Motor neuron (in vitro differentiated cells): ENCODE measurements at regions not wholly inside any gene's neighbourhood (a gene's known extent, or its start where the extent isn't known, plus 50 kb on each side); places are given as distances from the start of the nearest gene placed in this dataset.

Experiments
- ATAC-seq, 8 experiments: fragments of 200-7000 bp; cut with Tn5 transposase; replicated peaks in 6 of 8; 2 replicates each; pipeline ENCODE4 v1.8.0; 2021; ENCODE audit warnings: mild to moderate bottlenecking in 8 of 8, moderate library complexity in 8 of 8
- H3K27ac ChIP-seq, 2 donors: fragments of 250-450 bp; sonication (Bioruptor Pico); 2 replicates each; pipeline ENCODE4 v1.9.0; 2021; ENCODE audit warnings: antibody characterized with exemption in 2 of 2, mild to moderate bottlenecking in 2 of 2, moderate library complexity in 1 of 2
- H3K4me1 ChIP-seq, 2 donors: fragments of 250-450 bp; sonication (Bioruptor Pico); replicated peaks in 1 of 2; 2 replicates each; pipeline ENCODE4 v1.6.1; 2021; ENCODE audit warnings: antibody characterized with exemption in 2 of 2, mild to moderate bottlenecking in 2 of 2, moderate library complexity in 1 of 2
- H3K4me3 ChIP-seq, 5 donors: fragments of 250-450 bp; sonication (Bioruptor Pico); 2 replicates each; pipeline ENCODE4 v1.9.0; 2021; ENCODE audit warnings: antibody characterized with exemption in 5 of 5, mild to moderate bottlenecking in 5 of 5, moderate library complexity in 4 of 5
- WGBS, 10 experiments: fragments of 450-650 bp; shearing (Covaris generic); methylation state at CpG; one replicate each; pipeline ENCODE4 v1.0.0; 2022; 5-methylcytosine and 5-hydroxymethylcytosine counted together
- in situ Hi-C, 9 experiments: fragments of 400-800 bp; cut with MboI; loops; one replicate each; pipeline ENCODE4 v1.15.0; 2021; ENCODE audit warnings: low sequenced_read_pairs in 9 of 9, low pct_unique_long_range_greater_than_20kb in 2 of 9; ENCODE audit not compliant: unreplicated experiment in 9 of 9

GRCh38 chr5:8188874-8189565 is 320.1 kb downstream of the MTRR start:
- Histone ChIP-seq H3K4me1 (no peaks in the 10 kb centered on the region), H3K4me3 (no peak overlapping the region), H3K27ac (no peak overlapping the region)
- in situ Hi-C loops = no loop called here
- peak in 2 of 8 experiments; percentile 22 to 88 for ATAC-seq
- 0 to 90% (median 78%) methylated on average over 1 to 6 of the region's 6 CpGs; no CpG with 5 or more reads in 2 of the 10 experiments for WGBS, 10 experiments

- in situ Hi-C loops = no loop called here
- WGBS, 10 experiments = 10 to 100% (median 71%) methylated on average over 1 to 3 of the region's 3 CpGs
Measured at GRCh38 chr5:8192840-8193239, 323.9 kb downstream of the MTRR start.

GRCh38 chr5:8196061-8196460 is 327.1 kb downstream of the MTRR start:
- H3K4me3 ChIP-seq = no peak overlapping the region
- H3K27ac ChIP-seq = no peak overlapping the region
- no peaks in the 10 kb centered on the region for H3K4me1 ChIP-seq
- in situ Hi-C loops = no loop called here
- ATAC-seq = no peak
- WGBS, 10 experiments = 7 to 71% (median 50%) methylated on average over 1 to 2 of the region's 2 CpGs; no CpG with 5 or more reads in 1 of the 10 experiments

More at GRCh38 chr5:8192840-8193239, 323.9 kb downstream of the MTRR start:
- Histone ChIP-seq H3K4me1 (no peaks in the 10 kb centered on the region), H3K4me3 (no peak overlapping the region), H3K27ac (no peak overlapping the region)
- no peak for ATAC-seq

GRCh38 chr5:8208307-8208706 is 339.4 kb downstream of the MTRR start:
- 20 to 100% (median 84%) methylated on average over 1 to 6 of the region's 7 CpGs; no CpG with 5 or more reads in 4 of the 10 experiments for WGBS, 10 experiments
- ATAC-seq = no peak
- Histone ChIP-seq H3K27ac (no peak overlapping the region), H3K4me1 (no peaks in the 10 kb centered on the region), H3K4me3 (no peak overlapping the region)
- in situ Hi-C loops = no loop called here

- in situ Hi-C loops = no loop called here
- WGBS, 10 experiments = 11 to 93% (median 72%) methylated on average over 2 to 5 of the region's 5 CpGs; no CpG with 5 or more reads in 1 of the 10 experiments
- Histone ChIP-seq H3K4me3 (no peak overlapping the region), H3K4me1 (no peaks in the 10 kb centered on the region), H3K27ac (no peak overlapping the region)
- ATAC-seq = peak in 2 of 8 experiments; percentile 45 to 53
Measured at GRCh38 chr5:8209500-8209899, 340.6 kb downstream of the MTRR start.

- Histone ChIP-seq H3K27ac (no peak overlapping the region), H3K4me3 (no peak overlapping the region), H3K4me1 (no peaks in the 10 kb centered on the region)
- in situ Hi-C loops = no loop called here
- no peak for ATAC-seq
- 0 to 100% (median 40%) methylated on average over 1 to 7 of the region's 7 CpGs; no CpG with 5 or more reads in 1 of the 10 experiments for WGBS, 10 experiments
Measured at GRCh38 chr5:8213701-8214240, 344.8 kb downstream of the MTRR start.

GRCh38 chr5:8216921-8217320 is 348.0 kb downstream of the MTRR start:
- in situ Hi-C loops = no loop called here
- Histone ChIP-seq H3K27ac (no peak overlapping the region), H3K4me1 (no peaks in the 10 kb centered on the region), H3K4me3 (no peak overlapping the region)
- ATAC-seq = no peak
- 40 to 92% (median 73%) methylated on average over 1 to 10 of the region's 20 CpGs; no CpG with 5 or more reads in 2 of the 10 experiments for WGBS, 10 experiments

GRCh38 chr5:8226148-8226547 is 357.2 kb downstream of the MTRR start:
- no peak for ATAC-seq
- Histone ChIP-seq H3K27ac (no peak overlapping the region), H3K4me1 (no peaks in the 10 kb centered on the region), H3K4me3 (no peak overlapping the region)
- in situ Hi-C loops = loop anchor here in 1 of 9 experiments (25.0 kb wide), 1 partner anchor 289 kb away; no protein-coding TSS in a partner anchor
- WGBS, 10 experiments = 47 to 100% (median 85%) methylated on average over 1 to 2 of the region's 3 CpGs; no CpG with 5 or more reads in 5 of the 10 experiments

- in situ Hi-C loops = loop anchor here in 1 of 9 experiments (25.0 kb wide), 1 partner anchor 290 kb away; no protein-coding TSS in a partner anchor
- Histone ChIP-seq H3K4me1 (no peaks in the 10 kb centered on the region), H3K4me3 (no peak overlapping the region), H3K27ac (no peak overlapping the region)
- 20 to 99% (median 65%) methylated on average over 1 to 7 of the region's 8 CpGs for WGBS, 10 experiments
- ATAC-seq = peak in 3 of 8 experiments; percentile 83 to 96 (median 96)
Measured at GRCh38 chr5:8227112-8227511, 358.2 kb downstream of the MTRR start.

- Histone ChIP-seq H3K4me1 (no peaks in the 10 kb centered on the region), H3K4me3 (no peak overlapping the region), H3K27ac (no peak overlapping the region)
- 80% methylated on average over 1 of the region's 4 CpGs; no CpG with 5 or more reads in 9 of the 10 experiments for WGBS, 10 experiments
- no peak for ATAC-seq
- in situ Hi-C loops = loop anchor here in 1 of 9 experiments (25.0 kb wide), 1 partner anchor 292 kb away; no protein-coding TSS in a partner anchor
Measured at GRCh38 chr5:8229551-8229950, 360.6 kb downstream of the MTRR start.

- no peak for ATAC-seq
- WGBS, 10 experiments = 23 to 100% (median 58%) methylated on average over 1 to 2 of the region's 2 CpGs; no CpG with 5 or more reads in 1 of the 10 experiments
- no peak overlapping the region for H3K4me3 ChIP-seq
- H3K4me1 ChIP-seq = no peaks in the 10 kb centered on the region
- H3K27ac ChIP-seq = no peak overlapping the region
- in situ Hi-C loops = loop anchor here in 1 of 9 experiments (25.0 kb wide), 1 partner anchor 294 kb away; no protein-coding TSS in a partner anchor
Measured at GRCh38 chr5:8230868-8231267, 361.9 kb downstream of the MTRR start.

GRCh38 chr5:8233479-8233878 is 364.5 kb downstream of the MTRR start:
- no peaks in the 10 kb centered on the region for H3K4me1 ChIP-seq
- H3K27ac ChIP-seq = no peak overlapping the region
- in situ Hi-C loops = loop anchor here in 1 of 9 experiments (25.0 kb wide), 1 partner anchor 296 kb away; no protein-coding TSS in a partner anchor
- H3K4me3 ChIP-seq = no peak overlapping the region
- ATAC-seq = no peak

GRCh38 chr5:8234179-8234770 is 365.3 kb downstream of the MTRR start:
- WGBS, 10 experiments = 14 to 83% (median 41%) methylated on average over 1 to 3 of the region's 3 CpGs
- ATAC-seq = no peak
- peaks cover 0 to 5% of the 10 kb centered on the region in 2 donors for H3K4me1 ChIP-seq
- no peak overlapping the region for H3K4me3 ChIP-seq
- in situ Hi-C loops = loop anchor here in 1 of 9 experiments (25.0 kb wide), 1 partner anchor 297 kb away; no protein-coding TSS in a partner anchor
- no peak overlapping the region for H3K27ac ChIP-seq
